Muscle layer of duodenum (tissue), 2 donors: ENCODE measurements at regions not wholly inside any gene's neighbourhood (a gene's known extent, or its start where the extent isn't known, plus 50 kb on each side); places are given as distances from the start of the nearest gene placed in this dataset.

Experiments
- H3K27ac ChIP-seq: one replicate; pipeline ENCODE4 v1.7.0; 2013; ENCODE audit warnings: mild to moderate bottlenecking, low read length
- H3K27me3 ChIP-seq: one replicate; pipeline ENCODE4 v1.7.0; 2013; ENCODE audit warnings: low read depth, mild to moderate bottlenecking, control low read depth, low read length
- H3K36me3 ChIP-seq, 2 donors: one replicate each; pipeline ENCODE4 v1.7.0; 2013; ENCODE audit warnings: low read length in 2 of 2, control low read depth in 1 of 2, mild to moderate bottlenecking in 1 of 2; ENCODE audit not compliant: insufficient read depth in 2 of 2, control insufficient read depth in 1 of 2
- H3K4me1 ChIP-seq, 2 donors: one replicate each; pipeline ENCODE4 v1.7.0; 2013; ENCODE audit warnings: low read length in 2 of 2, mild to moderate bottlenecking in 2 of 2, control low read depth in 1 of 2, moderate library complexity in 1 of 2; ENCODE audit not compliant: insufficient read depth in 2 of 2, control insufficient read depth in 1 of 2
- H3K4me3 ChIP-seq, 2 donors: one replicate each; pipeline ENCODE4 v1.7.0; 2013; ENCODE audit warnings: low read length in 2 of 2, low read depth in 1 of 2, mild to moderate bottlenecking in 1 of 2
- H3K9me3 ChIP-seq, 2 donors: one replicate each; pipeline ENCODE4 v1.7.0; 2013; ENCODE audit warnings: low read length in 2 of 2, control low read depth in 1 of 2, mild to moderate bottlenecking in 1 of 2; ENCODE audit not compliant: control insufficient read depth in 1 of 2
- donor health status: healthy.

GRCh38 chr11:71108013-71108865 is 144.1 kb downstream of the SHANK2 start:
- H3K9me3 ChIP-seq: no peaks in the 10 kb centered on the region
- no peak overlapping the region for H3K4me3 ChIP-seq
- H3K27me3 ChIP-seq: no peaks in the 10 kb centered on the region
- H3K27ac ChIP-seq: no peak overlapping the region
- H3K4me1 ChIP-seq: no peaks in the 10 kb centered on the region
- no peaks in the 10 kb centered on the region for H3K36me3 ChIP-seq

- no peaks in the 10 kb centered on the region for H3K27me3 ChIP-seq
These were observed 145.7 kb downstream of the SHANK2 start for GRCh38 chr11:71106671-71107070.

GRCh38 chr11:71103266-71103665 is 149.1 kb downstream of the SHANK2 start:
- no peak overlapping the region for H3K4me3 ChIP-seq
- no peaks in the 10 kb centered on the region for H3K9me3 ChIP-seq
- no peaks in the 10 kb centered on the region for H3K4me1 ChIP-seq
- H3K27me3 ChIP-seq: no peaks in the 10 kb centered on the region
- no peak overlapping the region for H3K27ac ChIP-seq
- no peaks in the 10 kb centered on the region for H3K36me3 ChIP-seq

More at GRCh38 chr11:71106671-71107070, 145.7 kb downstream of the SHANK2 start:
- H3K4me3 ChIP-seq: no peak overlapping the region
- H3K27ac ChIP-seq: no peak overlapping the region
- H3K9me3 ChIP-seq: no peaks in the 10 kb centered on the region
- H3K4me1 ChIP-seq: no peaks in the 10 kb centered on the region
- no peaks in the 10 kb centered on the region for H3K36me3 ChIP-seq

- no peaks in the 10 kb centered on the region for H3K4me1 ChIP-seq
- no peaks in the 10 kb centered on the region for H3K36me3 ChIP-seq
- H3K27ac ChIP-seq: no peak overlapping the region
- no peak overlapping the region for H3K4me3 ChIP-seq
- no peaks in the 10 kb centered on the region for H3K9me3 ChIP-seq
- H3K27me3 ChIP-seq: no peaks in the 10 kb centered on the region
These were observed 150.0 kb downstream of the SHANK2 start for GRCh38 chr11:71102251-71102995.

GRCh38 chr11:71101606-71102005 is 150.8 kb downstream of the SHANK2 start:
- Histone ChIP-seq H3K4me3 (no peak overlapping the region), H3K27ac (no peak overlapping the region), H3K4me1 (no peaks in the 10 kb centered on the region), H3K9me3 (no peaks in the 10 kb centered on the region), H3K36me3 (no peaks in the 10 kb centered on the region), H3K27me3 (no peaks in the 10 kb centered on the region)

GRCh38 chr11:71101046-71101445 is 151.3 kb downstream of the SHANK2 start:
- Histone ChIP-seq H3K4me3 (no peak overlapping the region), H3K27ac (no peak overlapping the region)

GRCh38 chr11:71098776-71099175 is 153.6 kb downstream of the SHANK2 start:
- Histone ChIP-seq H3K9me3 (no peaks in the 10 kb centered on the region), H3K27me3 (no peaks in the 10 kb centered on the region), H3K36me3 (no peaks in the 10 kb centered on the region), H3K27ac (no peak overlapping the region), H3K4me1 (no peaks in the 10 kb centered on the region), H3K4me3 (no peak overlapping the region)

More at GRCh38 chr11:71101046-71101445, 151.3 kb downstream of the SHANK2 start:
- Histone ChIP-seq H3K36me3 (no peaks in the 10 kb centered on the region), H3K9me3 (no peaks in the 10 kb centered on the region), H3K4me1 (no peaks in the 10 kb centered on the region), H3K27me3 (no peaks in the 10 kb centered on the region)

GRCh38 chr11:71097506-71098240 is 154.7 kb downstream of the SHANK2 start:
- H3K27ac ChIP-seq: no peak overlapping the region
- no peak overlapping the region for H3K4me3 ChIP-seq
- no peaks in the 10 kb centered on the region for H3K9me3 ChIP-seq
- H3K4me1 ChIP-seq: no peaks in the 10 kb centered on the region
- H3K27me3 ChIP-seq: no peaks in the 10 kb centered on the region
- no peaks in the 10 kb centered on the region for H3K36me3 ChIP-seq

- H3K36me3 ChIP-seq: no peaks in the 10 kb centered on the region
These were observed 155.5 kb downstream of the SHANK2 start for GRCh38 chr11:71096751-71097388.

GRCh38 chr11:71095294-71095850 is 157.0 kb downstream of the SHANK2 start:
- Histone ChIP-seq H3K4me1 (no peaks in the 10 kb centered on the region), H3K9me3 (no peaks in the 10 kb centered on the region), H3K27ac (no peak overlapping the region), H3K27me3 (no peaks in the 10 kb centered on the region), H3K4me3 (no peak overlapping the region), H3K36me3 (no peaks in the 10 kb centered on the region)

More at GRCh38 chr11:71096751-71097388, 155.5 kb downstream of the SHANK2 start:
- no peak overlapping the region for H3K4me3 ChIP-seq
- no peaks in the 10 kb centered on the region for H3K9me3 ChIP-seq
- no peak overlapping the region for H3K27ac ChIP-seq
- H3K27me3 ChIP-seq: no peaks in the 10 kb centered on the region
- no peaks in the 10 kb centered on the region for H3K4me1 ChIP-seq
